ENCODE measurements at regions not wholly inside any gene's neighbourhood (a gene's known extent, or its start where the extent isn't known, plus 50 kb on each side); places are given as distances from the start of the nearest gene placed in this dataset.

- TF ChIP-seq POLR2A (IDR thresholded peaks at IDR 0.05; ENCODE audit: low read depth) (no peak), CTCF (IDR thresholded peaks at IDR 0.05) (no peak)
These were observed 95.2 kb upstream of the ODAD2 start for GRCh38 chr10:28094121-28094520.

Measured in esophagus muscularis mucosa (tissue), 3 donors.